Activated CD4-positive, alpha-beta T cell treated with anti-CD3 and anti-CD28 coated beads, Interleukin-2, amount 50 U/mL, for 4 hours (primary cell): ENCODE measurements at regions not wholly inside any gene's neighbourhood (a gene's known extent, or its start where the extent isn't known, plus 50 kb on each side); places are given as distances from the start of the nearest gene placed in this dataset.
A peak's percentile ranks its signal among the peaks of the same experiment; 100 is the strongest.

Experiments used
- DNase-seq, 2 experiments: peaks; one replicate each; pipeline ENCODE4 v3.0.0-alpha.2; 2020

GRCh38 chr2:64222351-64222750 lies 78.1 kb upstream of the PELI1 start:
- DNase-seq, result no peak

- DNase-seq, result no peak
Measured at GRCh38 chr2:64223055-64223454, 78.8 kb upstream of the PELI1 start.

- no peak for DNase-seq
Measured at GRCh38 chr2:64225491-64225890, 81.3 kb upstream of the PELI1 start.

- DNase-seq, result no peak
Measured at GRCh38 chr2:64226611-64227010, 82.4 kb upstream of the PELI1 start.

- DNase-seq, result no peak
Measured at GRCh38 chr2:64227603-64228125, 83.4 kb upstream of the PELI1 start.

GRCh38 chr2:64228126-64228678 lies 84.0 kb upstream of the PELI1 start:
- peak; percentile 45 to 49 for DNase-seq

- no peak for DNase-seq
Measured at GRCh38 chr2:64228918-64229317, 84.7 kb upstream of the PELI1 start.

- no peak for DNase-seq
Measured at GRCh38 chr2:64230540-64230939, 86.3 kb upstream of the PELI1 start.

GRCh38 chr2:64232266-64232665 lies 88.0 kb upstream of the PELI1 start:
- DNase-seq, result no peak

GRCh38 chr2:64233376-64233922 lies 89.2 kb upstream of the PELI1 start:
- no peak for DNase-seq

- no peak for DNase-seq
Measured at GRCh38 chr2:64234150-64234549, 89.9 kb upstream of the PELI1 start.

- DNase-seq, result no peak
Measured at GRCh38 chr2:64234785-64235184, 90.6 kb upstream of the PELI1 start.

GRCh38 chr2:64237266-64237665 lies 93.0 kb upstream of the PELI1 start:
- no peak for DNase-seq

- no peak for DNase-seq
Measured at GRCh38 chr2:64238799-64239198, 94.6 kb upstream of the PELI1 start.

GRCh38 chr2:64243081-64244036 lies 99.1 kb upstream of the PELI1 start:
- no peak for DNase-seq

- DNase-seq, result no peak
Measured at GRCh38 chr2:64244037-64244416, 99.8 kb upstream of the PELI1 start.

GRCh38 chr2:64245631-64246030 lies 101.4 kb upstream of the PELI1 start:
- DNase-seq, result no peak

- DNase-seq, result no peak
Measured at GRCh38 chr2:64246962-64247361, 102.7 kb upstream of the PELI1 start.

- no peak for DNase-seq
Measured at GRCh38 chr2:64249426-64249825, 105.2 kb upstream of the PELI1 start.

- no peak for DNase-seq
Measured at GRCh38 chr2:64250063-64250462, 105.8 kb upstream of the PELI1 start.

GRCh38 chr2:64250751-64251423 lies 106.7 kb upstream of the PELI1 start:
- no peak for DNase-seq

- DNase-seq, result no peak
Measured at GRCh38 chr2:64251497-64252250, 107.5 kb upstream of the PELI1 start.
